ENCODE measurements at regions not wholly inside any gene's neighbourhood (a gene's known extent, or its start where the extent isn't known, plus 50 kb on each side); places are given as distances from the start of the nearest gene placed in this dataset.

GRCh38 chr7:121563177-121563576 is 167.1 kb upstream of the FAM3C start:
- TF ChIP-seq CTCF (IDR thresholded peaks at IDR 0.05) (peak; percentile 28; the same call in 1 of the 2 replicates), POLR2AphosphoS5 (IDR thresholded peaks at IDR 0.05; ENCODE audit: low read depth, low read length) (no peak), REST (IDR thresholded peaks at IDR 0.05; ENCODE audit: insufficient read depth in 1 of 2, low read depth in 2 of 2, low read length in 1 of 2) (no peak)
